Astrocyte of the cerebellum (primary cell): ENCODE measurements at regions not wholly inside any gene's neighbourhood (a gene's known extent, or its start where the extent isn't known, plus 50 kb on each side); places are given as distances from the start of the nearest gene placed in this dataset.
A peak's percentile ranks its signal among the peaks of the same experiment; 100 is the strongest.

ENCODE experiments used
- DNase-seq: peaks from one replicate; pipeline ENCODE4 v3.0.0-alpha.2; 2011; ENCODE audit warnings: low read depth
- H3K4me3 ChIP-seq: 2 replicates; pipeline ENCODE4 v1.5.1; 2011; ENCODE audit warnings: mild to moderate bottlenecking, low read depth, low read length, moderate library complexity
- in situ Hi-C: cut with HindIII; loops from 2 replicates; pipeline ENCODE4 v1.10.0; 2017; ENCODE audit warnings: low sequenced_read_pairs
- TF ChIP-seq, protein P1 (sequence below): IDR thresholded peaks from 2 replicates; pipeline ENCODE4 v1.5.1; 2012; ENCODE audit warnings: low read length, low read depth, moderate library complexity, mild to moderate bottlenecking; ENCODE audit errors: missing control alignments

DNA sequence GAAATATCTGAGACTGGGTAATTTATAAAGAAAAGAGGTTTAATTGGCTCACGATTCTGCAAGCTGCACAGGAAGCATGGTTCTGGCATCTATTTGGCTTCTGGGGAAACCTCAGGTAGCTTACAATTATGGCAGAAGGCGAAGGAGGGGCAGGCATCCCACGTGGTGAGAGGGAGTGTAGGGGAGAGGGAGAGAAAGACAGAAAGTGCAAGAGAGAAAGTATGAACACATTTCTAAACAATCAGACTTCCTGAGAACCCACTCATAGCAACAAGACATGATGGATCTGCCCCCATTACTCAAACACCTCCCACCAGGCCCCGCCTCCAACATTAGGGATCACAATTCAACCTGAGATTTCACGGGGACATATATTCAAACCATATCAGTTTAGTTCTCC lies 107.4 kb downstream of the PERP start:
- TF ChIP-seq, protein P1, sequence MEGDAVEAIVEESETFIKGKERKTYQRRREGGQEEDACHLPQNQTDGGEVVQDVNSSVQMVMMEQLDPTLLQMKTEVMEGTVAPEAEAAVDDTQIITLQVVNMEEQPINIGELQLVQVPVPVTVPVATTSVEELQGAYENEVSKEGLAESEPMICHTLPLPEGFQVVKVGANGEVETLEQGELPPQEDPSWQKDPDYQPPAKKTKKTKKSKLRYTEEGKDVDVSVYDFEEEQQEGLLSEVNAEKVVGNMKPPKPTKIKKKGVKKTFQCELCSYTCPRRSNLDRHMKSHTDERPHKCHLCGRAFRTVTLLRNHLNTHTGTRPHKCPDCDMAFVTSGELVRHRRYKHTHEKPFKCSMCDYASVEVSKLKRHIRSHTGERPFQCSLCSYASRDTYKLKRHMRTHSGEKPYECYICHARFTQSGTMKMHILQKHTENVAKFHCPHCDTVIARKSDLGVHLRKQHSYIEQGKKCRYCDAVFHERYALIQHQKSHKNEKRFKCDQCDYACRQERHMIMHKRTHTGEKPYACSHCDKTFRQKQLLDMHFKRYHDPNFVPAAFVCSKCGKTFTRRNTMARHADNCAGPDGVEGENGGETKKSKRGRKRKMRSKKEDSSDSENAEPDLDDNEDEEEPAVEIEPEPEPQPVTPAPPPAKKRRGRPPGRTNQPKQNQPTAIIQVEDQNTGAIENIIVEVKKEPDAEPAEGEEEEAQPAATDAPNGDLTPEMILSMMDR: no peak
- no peak overlapping the region for H3K4me3 ChIP-seq
- no peak for DNase-seq
- in situ Hi-C loops: no loop called here

DNA sequence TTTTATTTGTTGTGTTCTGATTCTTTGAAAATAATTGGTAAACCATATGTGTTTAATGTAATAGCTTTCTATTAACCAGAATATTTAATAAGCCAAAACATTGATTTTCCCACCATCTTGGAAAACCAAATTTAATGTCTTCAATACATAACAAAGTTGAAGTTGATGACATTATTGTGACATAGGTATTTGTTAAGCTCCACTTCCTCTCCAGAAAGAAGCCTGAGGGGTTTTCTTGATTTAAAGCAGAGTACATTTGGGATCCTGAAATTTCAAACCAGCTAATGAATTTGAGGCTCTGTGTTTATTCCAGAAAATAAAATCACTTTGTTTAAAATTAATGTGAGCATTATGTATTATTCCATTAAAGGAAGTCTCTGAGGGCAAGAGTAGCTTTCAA lies 106.3 kb downstream of the PERP start:
- no peak for DNase-seq
- no peak overlapping the region for H3K4me3 ChIP-seq
- TF ChIP-seq, protein P1: no peak
- in situ Hi-C loops: no loop called here

DNA sequence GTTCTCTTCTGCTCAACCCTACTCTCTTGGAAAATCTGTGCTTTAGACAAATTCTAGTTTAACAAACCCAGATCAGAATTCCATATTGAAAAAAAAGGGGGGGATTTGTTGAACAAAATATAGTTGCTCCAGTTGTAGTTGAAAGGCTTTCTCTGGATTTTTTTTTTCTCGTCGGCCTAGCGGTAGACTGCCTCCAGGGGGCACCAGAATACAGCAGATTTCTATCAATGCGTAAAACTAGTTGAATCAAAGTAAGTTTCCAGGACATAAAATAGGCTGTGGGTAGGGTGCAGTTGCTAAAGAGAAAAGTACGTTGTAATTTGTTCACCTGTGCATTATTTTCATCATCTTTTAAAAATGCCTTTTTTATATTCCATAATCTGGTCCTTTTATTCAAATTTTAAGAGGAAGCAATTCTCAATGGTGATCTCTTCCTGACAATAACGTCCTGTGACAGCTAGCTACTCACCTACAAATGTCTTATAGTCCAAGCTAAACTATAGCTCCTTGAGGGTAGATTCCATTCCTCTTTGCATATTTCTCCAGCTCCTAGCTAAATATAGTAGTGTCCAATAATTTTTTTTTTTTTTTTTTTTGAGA lies 105.4 kb downstream of the PERP start:
- no peak overlapping the region for H3K4me3 ChIP-seq
- TF ChIP-seq, protein P1: peak; percentile 91
- in situ Hi-C loops: no loop called here
- DNase-seq: peak; percentile 23

DNA sequence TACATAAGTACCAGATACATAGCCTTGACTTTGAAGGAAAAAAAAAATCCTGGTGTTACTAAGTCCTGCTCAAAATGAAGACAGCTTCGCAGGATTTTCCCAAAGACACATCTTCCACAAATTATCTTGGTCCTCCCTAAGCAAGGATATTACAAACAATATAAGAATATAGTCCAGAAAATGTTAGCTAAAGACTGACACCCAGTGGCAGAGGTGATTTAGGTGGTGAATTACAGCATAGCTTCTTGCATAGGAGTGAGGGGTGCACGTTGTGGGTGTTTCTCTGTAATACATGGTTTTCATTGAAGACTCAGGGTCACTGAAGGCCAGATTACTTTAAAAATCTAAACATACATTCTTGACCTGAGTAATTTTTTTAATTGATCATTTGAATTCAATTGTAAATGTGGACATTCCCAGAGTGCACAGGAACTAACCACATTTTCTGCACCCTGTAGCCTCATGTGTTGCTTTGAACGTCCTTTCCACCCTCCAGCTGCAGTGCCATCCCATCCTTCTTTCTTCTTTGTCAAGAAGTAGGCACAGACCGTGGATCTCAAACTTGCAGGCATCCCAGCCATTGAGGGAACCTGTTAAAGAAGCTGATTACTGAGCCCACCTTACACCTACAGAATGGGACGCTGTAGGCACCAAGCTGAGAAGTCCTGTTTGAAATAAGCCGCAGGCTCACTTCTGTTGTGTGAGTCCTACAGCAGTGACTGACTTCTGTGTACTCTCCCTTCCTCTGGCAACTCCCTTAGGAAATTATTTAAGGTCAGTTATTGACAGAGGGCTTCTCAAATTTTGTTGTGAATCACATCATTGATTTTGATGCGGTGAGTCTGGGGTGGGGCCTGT lies 102.6 kb downstream of the PERP start:
- no peak overlapping the region for H3K4me3 ChIP-seq
- in situ Hi-C loops: no loop called here
- TF ChIP-seq, protein P1: peak; percentile 46
- no peak for DNase-seq

DNA sequence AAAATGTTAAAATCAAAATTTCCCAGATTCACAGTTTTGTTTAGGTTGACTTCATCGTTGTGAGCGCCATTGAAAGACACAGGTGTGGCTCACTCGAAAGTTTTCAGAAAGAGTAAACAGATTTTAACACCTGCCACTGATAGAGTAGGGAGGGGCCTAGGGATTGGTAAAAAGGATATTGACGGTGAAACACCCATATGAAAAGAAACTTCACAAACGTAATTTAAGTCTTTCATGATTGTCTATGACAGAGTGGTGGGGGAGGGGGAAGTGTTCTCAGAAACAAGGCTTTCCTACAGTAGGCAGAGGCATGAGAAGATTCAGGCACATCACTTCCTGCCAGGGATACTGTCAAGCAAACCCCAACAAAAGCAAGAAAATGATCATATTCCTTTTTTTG lies 101.4 kb downstream of the PERP start:
- no peak for DNase-seq
- TF ChIP-seq, protein P1: no peak
- no peak overlapping the region for H3K4me3 ChIP-seq
- in situ Hi-C loops: no loop called here

DNA sequence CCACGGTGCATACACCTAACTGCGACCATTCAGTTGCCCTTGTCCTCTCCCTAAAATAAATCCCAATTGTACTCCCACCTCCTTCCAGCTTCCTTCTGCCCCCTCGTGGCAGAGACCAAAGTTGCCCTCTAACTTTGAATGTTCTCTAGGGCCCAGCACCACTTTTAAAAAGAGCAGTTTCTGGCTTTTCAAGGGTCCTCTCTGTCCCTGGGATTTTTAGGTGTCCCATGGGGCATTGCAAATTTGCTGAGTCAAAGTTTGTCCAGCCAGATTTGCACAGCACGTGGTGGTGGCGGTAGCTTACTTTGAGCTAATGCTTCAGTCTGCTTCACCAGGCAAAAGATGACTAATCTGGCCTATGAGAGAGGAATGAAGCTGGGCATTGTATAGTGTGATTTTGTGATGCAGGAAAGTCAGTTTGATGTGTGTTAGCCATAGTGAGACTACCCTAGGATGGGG lies 100.2 kb downstream of the PERP start:
- H3K4me3 ChIP-seq: no peak overlapping the region
- in situ Hi-C loops: no loop called here
- no peak for DNase-seq
- TF ChIP-seq, protein P1: peak; percentile 71
